Gastroesophageal sphincter (tissue), 4 donors: ENCODE measurements at regions not wholly inside any gene's neighbourhood (a gene's known extent, or its start where the extent isn't known, plus 50 kb on each side); places are given as distances from the start of the nearest gene placed in this dataset.
"Not testable (repeated sequence)": the region's sequence is repeated elsewhere in the genome, so short reads cannot be mapped to it uniquely, and the experiment has no call there.

Experiments used
- ATAC-seq: fragments of 150-250 bp; one replicate; pipeline ENCODE4 v1.9.1; 2016; ENCODE audit warnings: mild to moderate bottlenecking, moderate library complexity
- H3K27ac ChIP-seq, 4 donors: fragments of 200-600 bp; sonication (generic) in 3 of 4; 1 replicate in 3 of 4; 2 replicates in 1 of 4; pipeline ENCODE4 v1.5.1; 2016 to 2019
- H3K27me3 ChIP-seq: fragments of 200-600 bp; sonication (generic); one replicate; pipeline ENCODE4 v1.5.1; 2019
- H3K36me3 ChIP-seq, 2 donors: fragments of 200-600 bp; sonication (generic); one replicate each; pipeline ENCODE4 v1.5.1; 2019; ENCODE audit warnings: control low read depth in 1 of 2
- H3K4me1 ChIP-seq, 3 donors: fragments of 200-600 bp; sonication (generic); 1 replicate in 2 of 3; 2 replicates in 1 of 3; pipeline ENCODE4 v1.5.1; 2016 to 2019; ENCODE audit warnings: control low read depth in 2 of 3
- H3K4me3 ChIP-seq, 2 donors: fragments of 200-600 bp; sonication (generic); one replicate each; pipeline ENCODE4 v1.5.1; 2019; ENCODE audit warnings: mild to moderate bottlenecking in 1 of 2, moderate library complexity in 1 of 2
- H3K9me3 ChIP-seq, 3 donors: fragments of 200-600 bp; sonication (generic); one replicate each; pipeline ENCODE4 v1.5.1; 2017 to 2019; ENCODE audit warnings: control low read depth in 2 of 3
- EP300 ChIP-seq: sonication (generic); formaldehyde crosslinking; IDR thresholded peaks from one replicate; pipeline ENCODE4 v1.6.1; 2017; ENCODE audit warnings: antibody characterized with exemption, mild to moderate bottlenecking
- POLR2A ChIP-seq, 2 donors: fragments of 450-650 bp; IDR thresholded peaks; one replicate each; pipeline ENCODE4 v1.6.1; 2017; ENCODE audit warnings: antibody characterized with exemption in 2 of 2, mild to moderate bottlenecking in 2 of 2, moderate library complexity in 1 of 2
- POLR2AphosphoS5 ChIP-seq: sonication (generic); formaldehyde crosslinking; IDR thresholded peaks from one replicate; pipeline ENCODE4 v1.6.1; 2017; ENCODE audit warnings: antibody characterized with exemption
- WGBS, 2 donors: methylation state at CpG; one replicate each; pipeline ENCODE4 v1.1.5; 2018; ENCODE audit warnings: low coverage in 1 of 2; 5-methylcytosine and 5-hydroxymethylcytosine counted together
- TF ChIP-seq, protein P1 (sequence below), 4 experiments: fragments of 200-600 bp in 2 of 4; fragments of 450-650 bp in 2 of 4; sonication (generic) in 1 of 4; IDR thresholded peaks; one replicate each; pipeline ENCODE4 v1.5.1; 2017 to 2019; ENCODE audit warnings: antibody characterized with exemption in 4 of 4, mild to moderate bottlenecking in 2 of 4, moderate library complexity in 2 of 4

- Histone ChIP-seq H3K9me3 (peaks cover 0 to 11% (median 0%) of the 10 kb centered on the region in 3 donors), H3K27ac (no peak overlapping the region), H3K4me1 (peaks cover 0 to 10% (median 10%) of the 10 kb centered on the region in 3 donors), H3K36me3 (no peaks in the 10 kb centered on the region), H3K4me3 (no peak overlapping the region), H3K27me3 (no peaks in the 10 kb centered on the region)
- no peak for ATAC-seq
- TF ChIP-seq, protein P1, sequence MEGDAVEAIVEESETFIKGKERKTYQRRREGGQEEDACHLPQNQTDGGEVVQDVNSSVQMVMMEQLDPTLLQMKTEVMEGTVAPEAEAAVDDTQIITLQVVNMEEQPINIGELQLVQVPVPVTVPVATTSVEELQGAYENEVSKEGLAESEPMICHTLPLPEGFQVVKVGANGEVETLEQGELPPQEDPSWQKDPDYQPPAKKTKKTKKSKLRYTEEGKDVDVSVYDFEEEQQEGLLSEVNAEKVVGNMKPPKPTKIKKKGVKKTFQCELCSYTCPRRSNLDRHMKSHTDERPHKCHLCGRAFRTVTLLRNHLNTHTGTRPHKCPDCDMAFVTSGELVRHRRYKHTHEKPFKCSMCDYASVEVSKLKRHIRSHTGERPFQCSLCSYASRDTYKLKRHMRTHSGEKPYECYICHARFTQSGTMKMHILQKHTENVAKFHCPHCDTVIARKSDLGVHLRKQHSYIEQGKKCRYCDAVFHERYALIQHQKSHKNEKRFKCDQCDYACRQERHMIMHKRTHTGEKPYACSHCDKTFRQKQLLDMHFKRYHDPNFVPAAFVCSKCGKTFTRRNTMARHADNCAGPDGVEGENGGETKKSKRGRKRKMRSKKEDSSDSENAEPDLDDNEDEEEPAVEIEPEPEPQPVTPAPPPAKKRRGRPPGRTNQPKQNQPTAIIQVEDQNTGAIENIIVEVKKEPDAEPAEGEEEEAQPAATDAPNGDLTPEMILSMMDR (IDR thresholded peaks at IDR 0.05): no peak
- TF ChIP-seq POLR2AphosphoS5: no peak
- TF ChIP-seq EP300: no peak
- 67 to 83% methylated on average over 8 of the region's 9 CpGs for WGBS, 2 donors
Measured at GRCh38 chr2:240379089-240379636, 56.3 kb upstream of the GPC1 start.

- Histone ChIP-seq H3K36me3 (no peaks in the 10 kb centered on the region), H3K27me3 (no peaks in the 10 kb centered on the region), H3K4me3 (no peak overlapping the region), H3K9me3 (peaks cover 0 to 11% (median 0%) of the 10 kb centered on the region in 3 donors), H3K27ac (no peak overlapping the region), H3K4me1 (peaks cover 0 to 13% (median 2%) of the 10 kb centered on the region in 3 donors)
- ATAC-seq: no peak
- TF ChIP-seq POLR2A (IDR thresholded peaks at IDR 0.05): no peak
- no peak for TF ChIP-seq POLR2AphosphoS5
- TF ChIP-seq, protein P1 (IDR thresholded peaks at IDR 0.05): no peak
- no peak for TF ChIP-seq EP300
- WGBS, 2 donors: 67 to 83% methylated on average over 1 to 3 of the region's 17 CpGs
Measured at GRCh38 chr2:240383099-240383758, 52.2 kb upstream of the GPC1 start.

- WGBS, 2 donors: 82 to 83% methylated on average over 3 to 12 of the region's 29 CpGs
- H3K27ac ChIP-seq: no peak overlapping the region
- no peak overlapping the region for H3K4me3 ChIP-seq
- peaks cover 0 to 13% (median 2%) of the 10 kb centered on the region in 3 donors for H3K4me1 ChIP-seq
- H3K36me3 ChIP-seq: no peaks in the 10 kb centered on the region
- TF ChIP-seq, protein P1 (IDR thresholded peaks at IDR 0.05): no peak
- TF ChIP-seq EP300: no peak
- no peak for TF ChIP-seq POLR2A (IDR thresholded peaks at IDR 0.05)
- no peak for TF ChIP-seq POLR2AphosphoS5
- ATAC-seq: no peak
- H3K9me3 ChIP-seq: peaks cover 0 to 11% (median 0%) of the 10 kb centered on the region in 3 donors
- no peaks in the 10 kb centered on the region for H3K27me3 ChIP-seq
Measured at GRCh38 chr2:240383871-240384700, 51.4 kb upstream of the GPC1 start.

- no peak for ATAC-seq
- Histone ChIP-seq H3K27ac (no peak overlapping the region), H3K9me3 (peaks cover 0 to 11% (median 0%) of the 10 kb centered on the region in 3 donors), H3K27me3 (no peaks in the 10 kb centered on the region), H3K4me1 (peaks cover 0 to 13% (median 2%) of the 10 kb centered on the region in 3 donors), H3K36me3 (no peaks in the 10 kb centered on the region), H3K4me3 (no peak overlapping the region)
- TF ChIP-seq POLR2AphosphoS5 (no peak), EP300 (no peak), POLR2A (IDR thresholded peaks at IDR 0.05) (no peak)
- TF ChIP-seq, protein P1 (IDR thresholded peaks at IDR 0.05): no peak
- no CpG with 5 or more reads among the region's 15 CpGs for WGBS, 2 donors
Measured at GRCh38 chr2:240384711-240385450, 50.6 kb upstream of the GPC1 start.

DNA sequence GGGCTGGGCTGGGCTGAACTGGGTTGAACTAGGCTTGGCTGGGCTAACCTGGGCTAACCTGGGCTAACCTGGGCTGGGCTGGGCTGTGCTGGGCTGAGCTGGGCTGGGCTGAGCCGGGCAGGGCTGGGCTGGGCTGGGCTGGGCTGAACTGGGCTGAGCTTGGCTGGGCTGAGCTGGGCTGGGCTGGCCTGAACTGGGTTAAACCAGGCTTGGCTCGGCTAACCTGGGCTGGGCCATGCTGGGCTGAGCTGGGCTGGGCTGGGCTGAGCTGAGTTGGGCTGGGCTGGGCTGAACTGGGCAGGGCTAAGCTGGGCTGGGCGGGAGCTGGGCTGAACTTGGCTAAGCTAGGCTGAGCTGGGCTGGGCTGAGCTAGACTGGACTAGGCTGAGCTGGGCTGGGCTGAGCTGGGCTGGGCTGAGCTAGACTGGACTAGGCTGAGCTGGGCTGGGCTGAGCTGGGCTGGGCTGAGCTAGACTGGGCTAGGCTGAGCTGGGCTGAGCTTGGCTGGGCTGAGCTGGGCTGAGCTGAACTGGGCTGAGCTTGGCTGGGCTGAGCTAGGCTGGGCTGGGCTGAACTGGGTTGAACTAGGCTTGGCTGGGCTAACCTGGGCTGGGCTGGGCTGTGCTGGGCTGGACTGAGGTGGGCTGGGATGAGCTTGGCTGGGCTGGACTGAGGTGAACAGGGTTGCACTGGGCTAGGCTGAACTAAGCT is 49.9 kb upstream of the GPC1 start:
- ATAC-seq: peak; percentile 24
- H3K4me1 ChIP-seq: peaks cover 0 to 13% (median 2%) of the 10 kb centered on the region in 3 donors

More for the DNA sequence above, 49.9 kb upstream of the GPC1 start:
- not testable (repeated sequence) for H3K4me3 ChIP-seq, H3K27me3 ChIP-seq, H3K36me3 ChIP-seq, H3K9me3 ChIP-seq, H3K27ac ChIP-seq
- no CpG with 5 or more reads among the region's 3 CpGs for WGBS, 2 donors
